ENCODE measurements at regions not wholly inside any gene's neighbourhood (a gene's known extent, or its start where the extent isn't known, plus 50 kb on each side); places are given as distances from the start of the nearest gene placed in this dataset.

GRCh38 chr14:62453226-62453625, 592.0 kb downstream of the KCNH5 start:
- TF ChIP-seq CTCF (IDR thresholded peaks at IDR 0.05) (no peak), POLR2A (IDR thresholded peaks at IDR 0.05) (no peak), POLR2AphosphoS5 (IDR thresholded peaks at IDR 0.05) (no peak)
